Activated naive CD4-positive, alpha-beta T cell treated with anti-CD3 and anti-CD28 coated beads for 36 hours (primary cell): ENCODE measurements at regions not wholly inside any gene's neighbourhood (a gene's known extent, or its start where the extent isn't known, plus 50 kb on each side); places are given as distances from the start of the nearest gene placed in this dataset.

ENCODE experiments used
- CTCF ChIA-PET: fragments of 350-600 bp; sonication (Branson Sonifier 250); formaldehyde crosslinking; loops from one replicate; lab custom pipeline; 2021; ENCODE audit warnings: antibody characterized with exemption; lab: Charles Lee
- DNase-seq: peaks from one replicate; pipeline ENCODE4 v3.0.0-alpha.2; 2020
- H3K27ac Mint-ChIP-seq: one replicate; pipeline ENCODE4 v1.8.0; 2021; ENCODE audit warnings: mild to moderate bottlenecking, mixed read lengths
- H3K27me3 Mint-ChIP-seq: one replicate; pipeline ENCODE4 v1.8.0; 2021; ENCODE audit warnings: low read depth, mixed read lengths
- H3K36me3 Mint-ChIP-seq: one replicate; pipeline ENCODE4 v1.8.0; 2021; ENCODE audit warnings: low read depth, mixed read lengths
- H3K4me1 Mint-ChIP-seq: one replicate; pipeline ENCODE4 v1.8.0; 2021; ENCODE audit warnings: low read depth, mixed read lengths
- H3K4me3 Mint-ChIP-seq: one replicate; pipeline ENCODE4 v1.8.0; 2021; ENCODE audit warnings: mild to moderate bottlenecking, moderate library complexity, mixed read lengths
- H3K9me3 Mint-ChIP-seq: one replicate; pipeline ENCODE4 v1.8.0; 2021; ENCODE audit warnings: mixed read lengths
- intact Hi-C: fragments of 100-400 bp; cut with micrococcal nuclease; formaldehyde crosslinking; loops from one replicate; pipeline ENCODE4 v1.15.1; 2023

GRCh38 chr2:10238991-10239485, 63.7 kb upstream of the HPCAL1 start:
- no peaks in the 10 kb centered on the region for H3K36me3 Mint-ChIP-seq
- DNase-seq: no peak
- no peak overlapping the region for H3K27ac Mint-ChIP-seq
- no peaks in the 10 kb centered on the region for H3K27me3 Mint-ChIP-seq
- CTCF ChIA-PET: no interaction called here
- H3K4me3 Mint-ChIP-seq: no peak overlapping the region
- H3K9me3 Mint-ChIP-seq: no peaks in the 10 kb centered on the region
- intact Hi-C loops: no loop called here
- no peaks in the 10 kb centered on the region for H3K4me1 Mint-ChIP-seq

GRCh38 chr2:10239561-10239967, 63.1 kb upstream of the HPCAL1 start:
- Mint-ChIP-seq H3K27me3 (no peaks in the 10 kb centered on the region), H3K27ac (no peak overlapping the region), H3K36me3 (no peaks in the 10 kb centered on the region), H3K4me1 (no peaks in the 10 kb centered on the region), H3K9me3 (no peaks in the 10 kb centered on the region), H3K4me3 (no peak overlapping the region)
- CTCF ChIA-PET: no interaction called here
- intact Hi-C loops: no loop called here
- DNase-seq: no peak

- CTCF ChIA-PET: no interaction called here
- Mint-ChIP-seq H3K36me3 (no peaks in the 10 kb centered on the region), H3K27me3 (no peaks in the 10 kb centered on the region), H3K4me1 (no peaks in the 10 kb centered on the region), H3K9me3 (no peaks in the 10 kb centered on the region), H3K27ac (no peak overlapping the region), H3K4me3 (no peak overlapping the region)
- DNase-seq: no peak
- intact Hi-C loops: no loop called here
These were observed 62.5 kb upstream of the HPCAL1 start for GRCh38 chr2:10240161-10240681.

- H3K9me3 Mint-ChIP-seq: no peaks in the 10 kb centered on the region
- no peaks in the 10 kb centered on the region for H3K27me3 Mint-ChIP-seq
- no peak for DNase-seq
- intact Hi-C loops: no loop called here
- no peaks in the 10 kb centered on the region for H3K36me3 Mint-ChIP-seq
- CTCF ChIA-PET: interaction anchor here (0.7 kb wide), 1 partner anchor 194 kb away, joined by 3 read pairs; no protein-coding TSS in a partner anchor
- H3K4me3 Mint-ChIP-seq: no peak overlapping the region
- H3K27ac Mint-ChIP-seq: no peak overlapping the region
- no peaks in the 10 kb centered on the region for H3K4me1 Mint-ChIP-seq
These were observed 61.6 kb upstream of the HPCAL1 start for GRCh38 chr2:10240911-10241610.

- H3K27me3 Mint-ChIP-seq: no peaks in the 10 kb centered on the region
- no peaks in the 10 kb centered on the region for H3K36me3 Mint-ChIP-seq
- H3K9me3 Mint-ChIP-seq: no peaks in the 10 kb centered on the region
- CTCF ChIA-PET: interaction anchor here (0.7 kb wide), 1 partner anchor 193 kb away, joined by 3 read pairs; no protein-coding TSS in a partner anchor
- no peaks in the 10 kb centered on the region for H3K4me1 Mint-ChIP-seq
- no peak overlapping the region for H3K27ac Mint-ChIP-seq
- intact Hi-C loops: no loop called here
- no peak for DNase-seq
- H3K4me3 Mint-ChIP-seq: no peak overlapping the region
These were observed 60.9 kb upstream of the HPCAL1 start for GRCh38 chr2:10241641-10242430.

- no peaks in the 10 kb centered on the region for H3K4me1 Mint-ChIP-seq
- no peak for DNase-seq
- H3K9me3 Mint-ChIP-seq: no peaks in the 10 kb centered on the region
- intact Hi-C loops: no loop called here
- CTCF ChIA-PET: no interaction called here
- no peak overlapping the region for H3K4me3 Mint-ChIP-seq
- H3K27me3 Mint-ChIP-seq: no peaks in the 10 kb centered on the region
- H3K36me3 Mint-ChIP-seq: no peaks in the 10 kb centered on the region
- H3K27ac Mint-ChIP-seq: no peak overlapping the region
These were observed 60.3 kb upstream of the HPCAL1 start for GRCh38 chr2:10242451-10242850.

- no peaks in the 10 kb centered on the region for H3K4me1 Mint-ChIP-seq
- H3K36me3 Mint-ChIP-seq: no peaks in the 10 kb centered on the region
- H3K27me3 Mint-ChIP-seq: no peaks in the 10 kb centered on the region
- no peak overlapping the region for H3K4me3 Mint-ChIP-seq
- CTCF ChIA-PET: interaction anchor here (0.7 kb wide), 1 partner anchor 170 kb away, joined by 4 read pairs; no protein-coding TSS in a partner anchor
- H3K27ac Mint-ChIP-seq: no peak overlapping the region
- no peaks in the 10 kb centered on the region for H3K9me3 Mint-ChIP-seq
- no peak for DNase-seq
- intact Hi-C loops: no loop called here
These were observed 59.4 kb upstream of the HPCAL1 start for GRCh38 chr2:10242998-10243925.

GRCh38 chr2:10243926-10244270, 58.8 kb upstream of the HPCAL1 start:
- no peaks in the 10 kb centered on the region for H3K4me1 Mint-ChIP-seq
- H3K27me3 Mint-ChIP-seq: no peaks in the 10 kb centered on the region
- no peak overlapping the region for H3K4me3 Mint-ChIP-seq
- no peak overlapping the region for H3K27ac Mint-ChIP-seq
- intact Hi-C loops: no loop called here
- DNase-seq: no peak
- CTCF ChIA-PET: interaction anchor here (0.7 kb wide), 1 partner anchor 171 kb away, joined by 4 read pairs; no protein-coding TSS in a partner anchor
- H3K36me3 Mint-ChIP-seq: no peaks in the 10 kb centered on the region
- peaks cover 2% of the 10 kb centered on the region for H3K9me3 Mint-ChIP-seq

- no peak overlapping the region for H3K4me3 Mint-ChIP-seq
- H3K27me3 Mint-ChIP-seq: no peaks in the 10 kb centered on the region
- H3K36me3 Mint-ChIP-seq: no peaks in the 10 kb centered on the region
- no peaks in the 10 kb centered on the region for H3K4me1 Mint-ChIP-seq
- CTCF ChIA-PET: no interaction called here
- H3K27ac Mint-ChIP-seq: no peak overlapping the region
- intact Hi-C loops: no loop called here
- no peak for DNase-seq
- H3K9me3 Mint-ChIP-seq: peaks cover 9% of the 10 kb centered on the region
These were observed 57.7 kb upstream of the HPCAL1 start for GRCh38 chr2:10245021-10245420.

- H3K36me3 Mint-ChIP-seq: no peaks in the 10 kb centered on the region
- H3K4me3 Mint-ChIP-seq: no peak overlapping the region
- DNase-seq: no peak
- H3K27me3 Mint-ChIP-seq: no peaks in the 10 kb centered on the region
- H3K9me3 Mint-ChIP-seq: peaks cover 14% of the 10 kb centered on the region
- H3K4me1 Mint-ChIP-seq: no peaks in the 10 kb centered on the region
- H3K27ac Mint-ChIP-seq: no peak overlapping the region
- CTCF ChIA-PET: interaction anchor here (1.0 kb wide), 1 partner anchor 326 kb away, joined by 3 read pairs; no protein-coding TSS in a partner anchor
- intact Hi-C loops: no loop called here
These were observed 57.0 kb upstream of the HPCAL1 start for GRCh38 chr2:10245661-10246060.

GRCh38 chr2:10246370-10246769, 56.3 kb upstream of the HPCAL1 start:
- H3K27ac Mint-ChIP-seq: no peak overlapping the region
- CTCF ChIA-PET: interaction anchor here (1.0 kb wide), 1 partner anchor 327 kb away, joined by 3 read pairs; no protein-coding TSS in a partner anchor
- H3K36me3 Mint-ChIP-seq: no peaks in the 10 kb centered on the region
- no peaks in the 10 kb centered on the region for H3K27me3 Mint-ChIP-seq
- intact Hi-C loops: no loop called here
- peaks cover 16% of the 10 kb centered on the region for H3K9me3 Mint-ChIP-seq
- DNase-seq: no peak
- H3K4me3 Mint-ChIP-seq: no peak overlapping the region
- H3K4me1 Mint-ChIP-seq: no peaks in the 10 kb centered on the region

- no peaks in the 10 kb centered on the region for H3K27me3 Mint-ChIP-seq
- H3K36me3 Mint-ChIP-seq: no peaks in the 10 kb centered on the region
- intact Hi-C loops: no loop called here
- peaks cover 18% of the 10 kb centered on the region for H3K9me3 Mint-ChIP-seq
- CTCF ChIA-PET: no interaction called here
- no peak overlapping the region for H3K4me3 Mint-ChIP-seq
- DNase-seq: no peak
- no peak overlapping the region for H3K27ac Mint-ChIP-seq
- H3K4me1 Mint-ChIP-seq: no peaks in the 10 kb centered on the region
These were observed 55.9 kb upstream of the HPCAL1 start for GRCh38 chr2:10246831-10247230.
